Hepatocyte (in vitro differentiated cells): ENCODE measurements at regions not wholly inside any gene's neighbourhood (a gene's known extent, or its start where the extent isn't known, plus 50 kb on each side); places are given as distances from the start of the nearest gene placed in this dataset.

Experiments
- DNase-seq: peaks from one replicate; pipeline ENCODE4 v3.0.0-alpha.2; 2016; ENCODE audit warnings: low spot score
- H2AFZ ChIP-seq: fragments of 200-600 bp; sonication (generic); 2 replicates; pipeline ENCODE4 v1.6.0; 2016; ENCODE audit warnings: antibody characterized with exemption, mild to moderate bottlenecking
- H3K27ac ChIP-seq: fragments of 200-600 bp; sonication (generic); 2 replicates; pipeline ENCODE4 v1.5.1; 2016; ENCODE audit warnings: mild to moderate bottlenecking
- H3K27me3 ChIP-seq: fragments of 200-600 bp; sonication (generic); 2 replicates; pipeline ENCODE4 v1.6.1; 2016
- H3K36me3 ChIP-seq: fragments of 200-600 bp; sonication (generic); replicated peaks from 2 replicates; pipeline ENCODE4 v1.5.1; 2016; ENCODE audit warnings: low read depth; ENCODE audit not compliant: insufficient read depth
- H3K4me1 ChIP-seq: fragments of 200-600 bp; sonication (generic); 2 replicates; pipeline ENCODE4 v1.5.1; 2016; ENCODE audit warnings: mild to moderate bottlenecking, moderate library complexity; ENCODE audit not compliant: insufficient read depth
- H3K4me2 ChIP-seq: fragments of 200-600 bp; sonication (generic); 2 replicates; pipeline ENCODE4 v1.6.0; 2016
- H3K4me3 ChIP-seq: fragments of 200-600 bp; sonication (generic); 2 replicates; pipeline ENCODE4 v1.5.1; 2016; ENCODE audit warnings: mild to moderate bottlenecking
- H3K79me2 ChIP-seq: fragments of 200-600 bp; sonication (generic); 2 replicates; pipeline ENCODE4 v1.6.0; 2017; ENCODE audit warnings: mild to moderate bottlenecking
- H3K9me2 ChIP-seq: fragments of 200-600 bp; sonication (generic); replicated peaks from 2 replicates; pipeline ENCODE4 v1.6.0; 2017; ENCODE audit warnings: mild to moderate bottlenecking; ENCODE audit not compliant: insufficient read depth
- H3K9me3 ChIP-seq: fragments of 200-600 bp; sonication (generic); 2 replicates; pipeline ENCODE4 v1.5.1; 2016; ENCODE audit warnings: low read depth, mild to moderate bottlenecking
- H4K20me1 ChIP-seq: fragments of 200-600 bp; sonication (generic); 2 replicates; pipeline ENCODE4 v1.6.0; 2016; ENCODE audit warnings: mild to moderate bottlenecking; ENCODE audit not compliant: insufficient read depth, poor library complexity, severe bottlenecking
- CTCF ChIP-seq: fragments of 200-600 bp; sonication (generic); IDR thresholded peaks from 2 replicates; pipeline ENCODE4 v1.5.1; 2016; ENCODE audit warnings: antibody characterized with exemption, mild to moderate bottlenecking; ENCODE audit not compliant: poor library complexity
- EZH2 ChIP-seq: fragments of 200-600 bp; sonication (generic); IDR thresholded peaks from 2 replicates; pipeline ENCODE4 v1.6.1; 2016; ENCODE audit warnings: antibody characterized with exemption, mild to moderate bottlenecking, borderline replicate concordance
- EZH2phosphoT487 ChIP-seq: fragments of 200-600 bp; sonication (generic); IDR thresholded peaks from one replicate; pipeline ENCODE4 v1.6.1; 2018; ENCODE audit warnings: antibody characterized with exemption, mild to moderate bottlenecking, low read depth, moderate library complexity; ENCODE audit not compliant: unreplicated experiment, severe bottlenecking
- WGBS: methylation state at CpG from one replicate; pipeline ENCODE4 v1.1.6; 2016; ENCODE audit warnings: low lambda C conversion rate; ENCODE audit errors: missing lambda C conversion rate; 5-methylcytosine and 5-hydroxymethylcytosine counted together

GRCh38 chr14:101289911-101290310 lies 271.4 kb upstream of the DIO3 start:
- WGBS, result 82% methylated on average over 7 of the region's 7 CpGs
- Histone ChIP-seq H3K27me3 (no peaks in the 10 kb centered on the region), H3K9me3 (no peaks in the 10 kb centered on the region), H3K4me3 (no peak overlapping the region), H4K20me1 (no peaks in the 10 kb centered on the region), H2AFZ (no peak overlapping the region), H3K36me3 (no peaks in the 10 kb centered on the region), H3K4me1 (peaks cover 35% of the 10 kb centered on the region), H3K9me2 (no peaks in the 10 kb centered on the region), H3K4me2 (peak overlapping the region; percentile 54), H3K79me2 (no peaks in the 10 kb centered on the region), H3K27ac (peak overlapping the region; percentile 93)
- no peak for DNase-seq
- TF ChIP-seq EZH2phosphoT487, result no peak
- no peak for TF ChIP-seq CTCF
- no peak for TF ChIP-seq EZH2

- 79% methylated on average over 6 of the region's 6 CpGs for WGBS
- Histone ChIP-seq H2AFZ (no peak overlapping the region), H3K4me2 (no peak overlapping the region), H3K27me3 (no peaks in the 10 kb centered on the region), H3K9me2 (no peaks in the 10 kb centered on the region), H3K79me2 (no peaks in the 10 kb centered on the region), H3K4me1 (peaks cover 35% of the 10 kb centered on the region), H4K20me1 (no peaks in the 10 kb centered on the region), H3K4me3 (no peak overlapping the region), H3K9me3 (no peaks in the 10 kb centered on the region), H3K27ac (no peak overlapping the region), H3K36me3 (no peaks in the 10 kb centered on the region)
- DNase-seq, result no peak
- no peak for TF ChIP-seq EZH2phosphoT487
- TF ChIP-seq EZH2, result no peak
- no peak for TF ChIP-seq CTCF
Measured at GRCh38 chr14:101290611-101291010, 270.7 kb upstream of the DIO3 start.

- no peaks in the 10 kb centered on the region for H3K27me3 ChIP-seq
- H3K9me3 ChIP-seq, result no peaks in the 10 kb centered on the region
- H3K36me3 ChIP-seq, result no peaks in the 10 kb centered on the region
- no peaks in the 10 kb centered on the region for H4K20me1 ChIP-seq
- TF ChIP-seq EZH2phosphoT487, result no peak
- TF ChIP-seq EZH2, result no peak
- no peak for TF ChIP-seq CTCF
- H3K9me2 ChIP-seq, result no peaks in the 10 kb centered on the region
- H3K4me2 ChIP-seq, result no peak overlapping the region
- no peak overlapping the region for H2AFZ ChIP-seq
- H3K4me1 ChIP-seq, result peaks cover 35% of the 10 kb centered on the region
- 69% methylated on average over 3 of the region's 3 CpGs for WGBS
- no peaks in the 10 kb centered on the region for H3K79me2 ChIP-seq
- no peak for DNase-seq
- H3K27ac ChIP-seq, result no peak overlapping the region
- no peak overlapping the region for H3K4me3 ChIP-seq
Measured at GRCh38 chr14:101291390-101291789, 269.9 kb upstream of the DIO3 start.

GRCh38 chr14:101292448-101292847 lies 268.8 kb upstream of the DIO3 start:
- Histone ChIP-seq H4K20me1 (no peaks in the 10 kb centered on the region), H2AFZ (no peak overlapping the region), H3K9me3 (no peaks in the 10 kb centered on the region), H3K36me3 (no peaks in the 10 kb centered on the region), H3K79me2 (no peaks in the 10 kb centered on the region), H3K27me3 (no peaks in the 10 kb centered on the region), H3K27ac (peak overlapping the region; percentile 13), H3K4me2 (no peak overlapping the region), H3K4me3 (no peak overlapping the region), H3K9me2 (no peaks in the 10 kb centered on the region), H3K4me1 (peaks cover 35% of the 10 kb centered on the region)
- no peak for DNase-seq
- WGBS, result 49% methylated on average over 5 of the region's 5 CpGs
- no peak for TF ChIP-seq CTCF
- TF ChIP-seq EZH2phosphoT487, result no peak
- TF ChIP-seq EZH2, result no peak
